H1 (cell line): ENCODE measurements at regions not wholly inside any gene's neighbourhood (a gene's known extent, or its start where the extent isn't known, plus 50 kb on each side); places are given as distances from the start of the nearest gene placed in this dataset.
A peak's percentile ranks its signal among the peaks of the same experiment; 100 is the strongest.

ENCODE experiments used
- CTCF ChIA-PET: fragments of 300-600 bp; sonication (Branson Sonifier 250); formaldehyde crosslinking; loops from one replicate; lab custom pipeline; 2021; ENCODE audit not compliant: partially characterized antibody; lab: Charles Lee
- POLR2A ChIA-PET: fragments of 300-600 bp; sonication (Branson Sonifier 250); formaldehyde crosslinking; loops from one replicate; lab custom pipeline; 2021; ENCODE audit warnings: inconsistent platforms; ENCODE audit not compliant: partially characterized antibody; lab: Charles Lee
- DNase-seq, 2 experiments: peaks; one replicate each; pipeline versions ENCODE4 v3.0.0 to v3.0.0-alpha.2; 2010 to 2022; ENCODE audit warnings: low spot score in 2 of 2, low read depth in 1 of 2, mixed read lengths in 1 of 2
- FAIRE-seq: peaks from 2 replicates; lab custom pipeline; 2011; peaks lifted over from hg19 to GRCh38; lab: Jason Lieb, UNC
- H2AFZ ChIP-seq: 2 replicates; pipeline ENCODE4 v1.8.1; 2012; ENCODE audit warnings: low read length, inconsistent platforms
- H2AK5ac ChIP-seq: 2 replicates; pipeline ENCODE4 v1.6.1; 2013; ENCODE audit warnings: low read depth, low read length
- H2BK120ac ChIP-seq: replicated peaks from 2 replicates; pipeline ENCODE3; 2013; ENCODE audit warnings: low read depth, low read length, inconsistent platforms
- H2BK12ac ChIP-seq: 2 replicates; pipeline ENCODE4 v1.6.1; 2013; ENCODE audit warnings: low read depth, low read length
- H2BK15ac ChIP-seq: 2 replicates; pipeline ENCODE4 v1.6.1; 2013; ENCODE audit warnings: low read length
- H2BK20ac ChIP-seq: 2 replicates; pipeline ENCODE4 v1.6.1; 2013; ENCODE audit warnings: low read length
- H2BK5ac ChIP-seq: 2 replicates; pipeline ENCODE4 v1.6.1; 2013; ENCODE audit warnings: low read depth, low read length
- H3K14ac ChIP-seq: 2 replicates; pipeline ENCODE4 v1.6.1; 2013; ENCODE audit warnings: inconsistent platforms; ENCODE audit not compliant: insufficient read length
- H3K18ac ChIP-seq: 2 replicates; pipeline ENCODE4 v1.6.1; 2013; ENCODE audit warnings: low read length; ENCODE audit errors: extremely low read depth
- H3K23ac ChIP-seq: 2 replicates; pipeline ENCODE4 v1.6.1; 2013; ENCODE audit warnings: inconsistent platforms; ENCODE audit not compliant: insufficient read length
- H3K23me2 ChIP-seq: 2 replicates; pipeline ENCODE4 v1.6.1; 2013; ENCODE audit warnings: low read depth, low read length
- H3K27ac ChIP-seq: 2 replicates; pipeline ENCODE4 v1.6.1; 2011; ENCODE audit warnings: low read depth, low read length, inconsistent platforms
- H3K27me3 ChIP-seq, 4 experiments: replicated peaks in 1 of 4; 1 replicate in 1 of 4; 2 replicates in 3 of 4; pipeline versions ENCODE4 v1.6.1 to v1.8.1; 2011 to 2013; ENCODE audit warnings: low read length in 3 of 4, mild to moderate bottlenecking in 3 of 4, inconsistent platforms in 2 of 4, mixed read lengths in 2 of 4, moderate library complexity in 1 of 4; ENCODE audit not compliant: control insufficient read depth in 3 of 4, insufficient read depth in 3 of 4; ENCODE audit errors: extremely low read depth in 1 of 4
- H3K36me3 ChIP-seq, 4 experiments: 2 replicates each; pipeline versions ENCODE4 v1.6.1 to v1.8.1; 2011 to 2013; ENCODE audit warnings: mild to moderate bottlenecking in 4 of 4, low read length in 3 of 4, moderate library complexity in 2 of 4, control low read depth in 1 of 4, inconsistent platforms in 1 of 4; ENCODE audit not compliant: insufficient read depth in 4 of 4, control insufficient read depth in 2 of 4
- H3K4ac ChIP-seq: replicated peaks from 2 replicates; pipeline ENCODE3; 2013; ENCODE audit warnings: low read length, low read depth, mixed read lengths, inconsistent platforms; ENCODE audit not compliant: insufficient read length
- H3K4me1 ChIP-seq, 4 experiments: replicated peaks in 1 of 4; 1 replicate in 1 of 4; 2 replicates in 3 of 4; pipeline versions ENCODE4 v1.6.1 to v1.8.1; 2011 to 2013; ENCODE audit warnings: low read length in 3 of 4, inconsistent platforms in 2 of 4, mixed read lengths in 1 of 4; ENCODE audit not compliant: insufficient read depth in 4 of 4, control insufficient read depth in 3 of 4
- H3K4me2 ChIP-seq, 2 experiments: 2 replicates each; pipeline versions ENCODE4 v1.6.1 to v1.8.1; 2011 to 2013; ENCODE audit warnings: low read depth in 2 of 2, low read length in 2 of 2, control low read depth in 1 of 2, inconsistent platforms in 1 of 2, mild to moderate bottlenecking in 1 of 2; ENCODE audit not compliant: insufficient read depth in 1 of 2
- H3K4me3 ChIP-seq, 4 experiments: fragments of 200-600, 300-600 bp in 1 of 4; sonication (generic), shearing (Covaris generic), sonication (Bioruptor Twin) in 1 of 4; 2 replicates each; pipeline versions ENCODE4 v1.5.1 to v1.8.1; 2011 to 2016; ENCODE audit warnings: low read length in 4 of 4, low read depth in 3 of 4, control low read depth in 2 of 4, inconsistent platforms in 2 of 4, mild to moderate bottlenecking in 2 of 4, mixed read lengths in 1 of 4, moderate library complexity in 1 of 4; ENCODE audit not compliant: insufficient read depth in 2 of 4; ENCODE audit errors: extremely low read depth in 1 of 4
- H3K56ac ChIP-seq: replicated peaks from 2 replicates; pipeline ENCODE3; 2013; ENCODE audit warnings: low read depth, mild to moderate bottlenecking, mixed read lengths, low read length, inconsistent platforms; ENCODE audit not compliant: insufficient read length
- H3K79me1 ChIP-seq: 2 replicates; pipeline ENCODE4 v1.6.1; 2013; ENCODE audit warnings: low read depth, low read length, control low read depth
- H3K79me2 ChIP-seq, 2 experiments: 2 replicates each; pipeline versions ENCODE4 v1.6.1 to v1.8.1; 2012 to 2013; ENCODE audit warnings: low read length in 2 of 2, mild to moderate bottlenecking in 2 of 2, inconsistent platforms in 1 of 2; ENCODE audit not compliant: insufficient read depth in 2 of 2, control insufficient read depth in 1 of 2
- H3K9ac ChIP-seq, 4 experiments: replicated peaks in 1 of 4; 1 replicate in 1 of 4; 2 replicates in 3 of 4; pipeline versions ENCODE4 v1.6.1 to v1.8.1; 2011 to 2013; ENCODE audit warnings: low read depth in 3 of 4, low read length in 3 of 4, control low read depth in 2 of 4, mild to moderate bottlenecking in 2 of 4, moderate library complexity in 2 of 4, inconsistent platforms in 1 of 4; ENCODE audit errors: extremely low read depth in 1 of 4
- H3K9me3 ChIP-seq, 2 experiments: 2 replicates each; pipeline versions ENCODE4 v1.6.1 to v1.8.1; 2012 to 2013; ENCODE audit warnings: mild to moderate bottlenecking in 2 of 2, moderate library complexity in 2 of 2, control low read depth in 1 of 2, inconsistent platforms in 1 of 2, low read depth in 1 of 2, low read length in 1 of 2, mixed read lengths in 1 of 2; ENCODE audit not compliant: insufficient read depth in 2 of 2
- H4K20me1 ChIP-seq, 2 experiments: replicated peaks in 1 of 2; 2 replicates each; pipeline versions ENCODE3 to v1.8.1; 2011 to 2013; ENCODE audit warnings: inconsistent platforms in 2 of 2, low read length in 2 of 2, mild to moderate bottlenecking in 1 of 2; ENCODE audit not compliant: insufficient read depth in 2 of 2, control insufficient read depth in 1 of 2
- H4K5ac ChIP-seq: 2 replicates; pipeline ENCODE4 v1.6.1; 2013; ENCODE audit warnings: low read length, low read depth, mixed read lengths, inconsistent platforms; ENCODE audit not compliant: insufficient read length
- H4K8ac ChIP-seq: 2 replicates; pipeline ENCODE4 v1.8.0; 2013; ENCODE audit warnings: mild to moderate bottlenecking, moderate library complexity, low read length, inconsistent platforms; ENCODE audit not compliant: insufficient read depth; ENCODE audit errors: extremely low read depth
- H4K91ac ChIP-seq: replicated peaks from 2 replicates; pipeline ENCODE3; 2013; ENCODE audit warnings: low read length, mixed read lengths, inconsistent platforms; ENCODE audit not compliant: insufficient read length
- MAFK ChIP-seq: IDR thresholded peaks from 2 replicates; pipeline ENCODE4 v1.6.1; 2012; ENCODE audit warnings: low read depth, mild to moderate bottlenecking, improper control_type of control experiment, low read length
- WGBS, 2 experiments: shearing (Covaris generic) in 1 of 2; methylation state at CpG; one replicate each; pipeline versions ENCODE4 v1.1.6 to v1.1.7; 2013 to 2015; ENCODE audit warnings: low lambda C conversion rate in 2 of 2, mixed read lengths in 2 of 2, inconsistent platforms in 1 of 2, low coverage in 1 of 2, missing lambda C conversion rate in 1 of 2; ENCODE audit not compliant: insufficient replicate concordance in 2 of 2, insufficient coverage in 1 of 2, insufficient read length in 1 of 2; ENCODE audit errors: extremely low coverage in 1 of 2, missing lambda C conversion rate in 1 of 2; 5-methylcytosine and 5-hydroxymethylcytosine counted together

DNA sequence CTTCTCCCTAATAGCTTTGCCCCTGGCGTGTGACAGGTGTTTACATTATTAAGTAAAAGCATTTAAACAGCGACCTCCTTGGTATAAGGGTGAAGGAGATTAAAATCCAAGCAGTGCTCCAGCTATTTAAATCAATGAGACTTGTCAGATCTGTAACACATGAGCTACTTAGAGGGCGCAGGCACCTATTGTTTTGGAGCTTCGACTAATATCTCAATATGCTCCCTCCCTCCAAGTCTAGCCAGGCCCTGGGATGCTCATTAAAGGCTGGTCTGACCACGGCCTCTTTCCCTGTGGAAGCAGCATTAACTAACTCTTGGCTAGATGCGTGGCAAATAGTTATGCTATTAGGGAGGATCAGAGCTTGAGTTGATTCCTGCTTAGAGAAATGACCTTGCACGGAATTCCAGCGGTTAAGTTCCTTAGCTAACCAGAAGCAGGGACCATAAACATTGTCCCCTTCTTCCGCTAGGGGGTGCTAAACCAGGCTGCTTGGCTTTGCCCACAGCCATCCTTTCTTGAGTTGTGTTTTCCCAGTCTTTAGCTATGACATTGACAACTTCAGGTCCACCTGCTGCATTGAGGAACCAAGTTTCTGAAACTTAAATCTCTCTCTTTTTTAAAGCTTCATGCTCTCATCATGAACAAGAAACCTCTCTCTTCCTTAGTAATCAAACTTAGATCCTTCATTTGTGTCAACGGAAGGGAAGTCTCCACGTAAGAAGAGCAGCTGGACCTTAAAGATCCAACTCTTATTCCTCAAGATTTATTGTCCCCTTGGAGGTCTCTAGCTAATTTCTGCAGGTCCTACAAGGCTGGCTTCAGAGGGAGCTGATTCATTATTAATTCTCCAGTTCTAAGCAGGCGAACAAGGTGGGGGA, 80.7 kb upstream of the IGFBP7 start:
- no peak overlapping the region for H3K9ac ChIP-seq
- no peaks in the 10 kb centered on the region for H3K36me3 ChIP-seq
- peaks cover 12 to 42% (median 22%) of the 10 kb centered on the region in 4 experiments for H3K4me1 ChIP-seq
- no peaks in the 10 kb centered on the region for H3K79me1 ChIP-seq
- no peak overlapping the region for H3K4ac ChIP-seq
- no peak overlapping the region for H4K91ac ChIP-seq
- no peak overlapping the region for H3K27ac ChIP-seq
- peak overlapping the region in 1 of 4 experiments; percentile 10; a peak in 1 of 8 replicates for H3K4me3 ChIP-seq
- H2BK15ac ChIP-seq: no peak overlapping the region
- H4K8ac ChIP-seq: no peak overlapping the region
- ChIA-PET CTCF (interaction anchor here (0.6 to 6.8 kb wide), 56 partner anchors 8 to 878 kb away, joined by 3 to 91 read pairs (median 5); no protein-coding TSS in a partner anchor), POLR2A (no interaction called here)
- no peaks in the 10 kb centered on the region for H3K9me3 ChIP-seq
- H3K27me3 ChIP-seq: peaks cover 2 to 20% (median 11%) of the 10 kb centered on the region in 4 experiments; a peak in 6 of 7 replicates
- no peak overlapping the region for H3K14ac ChIP-seq
- H2BK120ac ChIP-seq: no peak overlapping the region
- H3K4me2 ChIP-seq: peak overlapping the region in 1 of 2 experiments; percentile 53; a peak in 2 of 4 replicates
- peak; percentile 57 to 88 for DNase-seq
- FAIRE-seq: peak; percentile 87
- no peak overlapping the region for H3K18ac ChIP-seq
- H4K20me1 ChIP-seq: no peaks in the 10 kb centered on the region
- no peak overlapping the region for H3K23ac ChIP-seq
- 60% methylated on average over 12 of the region's 12 CpGs; no CpG with 5 or more reads in 1 of the 2 experiments for WGBS, 2 experiments
- H2AK5ac ChIP-seq: no peak overlapping the region
- no peak overlapping the region for H2AFZ ChIP-seq
- H3K56ac ChIP-seq: no peak overlapping the region
- H2BK20ac ChIP-seq: no peak overlapping the region; the same call in 1 of the 2 replicates
- H2BK5ac ChIP-seq: 0 out of 2 replicates have a peak overlapping the region, but pooled peaks have one; percentile 4
- 0 out of 2 replicates have a peak, but pooled peaks cover 2% of the 10 kb centered on the region for H3K23me2 ChIP-seq
- no peaks in the 10 kb centered on the region for H3K79me2 ChIP-seq
- no peak overlapping the region for H2BK12ac ChIP-seq
- no peak overlapping the region for H4K5ac ChIP-seq
- no peak for TF ChIP-seq MAFK
